SK-MEL-5 (cell line): ENCODE measurements at regions not wholly inside any gene's neighbourhood (a gene's known extent, or its start where the extent isn't known, plus 50 kb on each side); places are given as distances from the start of the nearest gene placed in this dataset.

Experiments used
- DNase-seq: peaks from one replicate; pipeline ENCODE4 v3.0.0-alpha.2; 2016; ENCODE audit warnings: low read depth, low spot score
- in situ Hi-C: cut with HindIII; loops from 2 replicates; pipeline ENCODE4 v1.10.0; 2016; ENCODE audit warnings: low sequenced_read_pairs, high pct_unique_total_duplicates, low pct_unique_long_range_greater_than_20kb

GRCh38 chr10:111131168-111131799 is 54.5 kb downstream of the ADRA2A start:
- in situ Hi-C loops = no loop called here
- no peak for DNase-seq

- DNase-seq = peak; percentile 24
- in situ Hi-C loops = no loop called here
Observed at GRCh38 chr10:111137007-111137406, 60.2 kb downstream of the ADRA2A start.

GRCh38 chr10:111137587-111137986 is 60.8 kb downstream of the ADRA2A start:
- no peak for DNase-seq
- in situ Hi-C loops = no loop called here

GRCh38 chr10:111138544-111138943 is 61.7 kb downstream of the ADRA2A start:
- in situ Hi-C loops = no loop called here
- DNase-seq = no peak

- in situ Hi-C loops = no loop called here
- DNase-seq = no peak
Observed at GRCh38 chr10:111139567-111139966, 62.7 kb downstream of the ADRA2A start.

- DNase-seq = peak; percentile 31
- in situ Hi-C loops = no loop called here
Observed at GRCh38 chr10:111142092-111142768, 65.4 kb downstream of the ADRA2A start.

- DNase-seq = peak; percentile 2
- in situ Hi-C loops = no loop called here
Observed at GRCh38 chr10:111146025-111146640, 69.3 kb downstream of the ADRA2A start.

GRCh38 chr10:111148025-111148424 is 71.2 kb downstream of the ADRA2A start:
- no peak for DNase-seq
- in situ Hi-C loops = no loop called here

- in situ Hi-C loops = no loop called here
- no peak for DNase-seq
Observed at GRCh38 chr10:111148440-111148839, 71.6 kb downstream of the ADRA2A start.

- in situ Hi-C loops = no loop called here
- no peak for DNase-seq
Observed at GRCh38 chr10:111150691-111151090, 73.9 kb downstream of the ADRA2A start.

GRCh38 chr10:111151595-111152307 is 74.9 kb downstream of the ADRA2A start:
- in situ Hi-C loops = no loop called here
- no peak for DNase-seq

- in situ Hi-C loops = no loop called here
- DNase-seq = no peak
Observed at GRCh38 chr10:111156754-111157153, 79.9 kb downstream of the ADRA2A start.

GRCh38 chr10:111158595-111158994 is 81.8 kb downstream of the ADRA2A start:
- in situ Hi-C loops = no loop called here
- no peak for DNase-seq

GRCh38 chr10:111161109-111161874 is 84.5 kb downstream of the ADRA2A start:
- in situ Hi-C loops = no loop called here

GRCh38 chr10:111171183-111171582 is 94.4 kb downstream of the ADRA2A start:
- in situ Hi-C loops = no loop called here

More at GRCh38 chr10:111161109-111161874, 84.5 kb downstream of the ADRA2A start:
- no peak for DNase-seq

GRCh38 chr10:111175787-111176186 is 99.0 kb downstream of the ADRA2A start:
- no peak for DNase-seq
- in situ Hi-C loops = no loop called here

More at GRCh38 chr10:111171183-111171582, 94.4 kb downstream of the ADRA2A start:
- no peak for DNase-seq

- in situ Hi-C loops = no loop called here
- DNase-seq = no peak
Observed at GRCh38 chr10:111177379-111177778, 100.5 kb downstream of the ADRA2A start.

- no peak for DNase-seq
- in situ Hi-C loops = no loop called here
Observed at GRCh38 chr10:111179514-111179913, 102.7 kb downstream of the ADRA2A start.
